SU-DHL-6 (cell line): ENCODE measurements at regions not wholly inside any gene's neighbourhood (a gene's known extent, or its start where the extent isn't known, plus 50 kb on each side); places are given as distances from the start of the nearest gene placed in this dataset.

Experiments used
- H2AFZ ChIP-seq: fragments of 200-600 bp; sonication (generic); 2 replicates; pipeline ENCODE4 v1.6.1; 2014; ENCODE audit warnings: low read depth, mild to moderate bottlenecking, moderate library complexity, mixed read lengths, antibody characterized with exemption, low read length; ENCODE audit not compliant: severe bottlenecking
- H3F3A ChIP-seq: fragments of 200-600 bp; shearing (Covaris generic); 2 replicates; pipeline ENCODE4 v1.6.0; 2016; ENCODE audit warnings: antibody characterized with exemption, mild to moderate bottlenecking; ENCODE audit not compliant: insufficient read depth
- H3K27ac ChIP-seq: fragments of 200-600 bp; sonication (generic); 2 replicates; pipeline ENCODE4 v1.5.1; 2016; ENCODE audit warnings: low read depth, mild to moderate bottlenecking, low read length, moderate library complexity, mixed read lengths
- H3K27me3 ChIP-seq: fragments of 200-600 bp; sonication (generic), shearing (Covaris generic); 2 replicates; pipeline ENCODE4 v1.6.0; 2014; ENCODE audit warnings: mild to moderate bottlenecking, low read length
- H3K36me3 ChIP-seq: fragments of 200-600 bp; sonication (generic); 2 replicates; pipeline ENCODE4 v1.6.1; 2014; ENCODE audit warnings: mild to moderate bottlenecking, low read length, mixed read lengths
- H3K4me2 ChIP-seq: fragments of 300-600, 200-600 bp; shearing (Covaris generic), sonication (generic); 2 replicates; pipeline ENCODE4 v1.6.0; 2014; ENCODE audit warnings: low read length, low read depth, mild to moderate bottlenecking; ENCODE audit not compliant: poor library complexity, severe bottlenecking
- H3K4me3 ChIP-seq: fragments of 200-600 bp; sonication (generic); 2 replicates; pipeline ENCODE4 v1.5.1; 2014; ENCODE audit warnings: antibody characterized with exemption, low read length, mild to moderate bottlenecking, mixed read lengths; ENCODE audit not compliant: insufficient read depth, poor library complexity, severe bottlenecking
- H3K79me2 ChIP-seq: fragments of 200-600 bp; sonication (generic); 2 replicates; pipeline ENCODE4 v1.6.1; 2014; ENCODE audit warnings: mild to moderate bottlenecking, low read length, moderate library complexity; ENCODE audit not compliant: insufficient read depth
- H3K9ac ChIP-seq: fragments of 200-600 bp; sonication (generic); 2 replicates; pipeline ENCODE4 v1.7.0; 2014; ENCODE audit warnings: mild to moderate bottlenecking, low read length
- H3K9me2 ChIP-seq: fragments of 200-600 bp; sonication (generic); replicated peaks from 2 replicates; pipeline ENCODE4 v1.6.1; 2014; ENCODE audit warnings: low read length; ENCODE audit not compliant: insufficient read depth
- H3K9me3 ChIP-seq: fragments of 200-600 bp; sonication (generic); 2 replicates; pipeline ENCODE4 v1.6.1; 2014; ENCODE audit warnings: low read length, mixed read lengths; ENCODE audit not compliant: insufficient read depth
- H4K20me1 ChIP-seq: fragments of 200-600 bp; sonication (generic); 2 replicates; pipeline ENCODE4 v1.6.1; 2014; ENCODE audit warnings: low read depth, mild to moderate bottlenecking, antibody characterized with exemption, low read length, moderate library complexity, mixed read lengths
- EZH2phosphoT487 ChIP-seq: fragments of 200-600 bp; sonication (generic), shearing (Covaris generic); conservative IDR thresholded peaks from 2 replicates; pipeline ENCODE4 v1.6.1; 2018; ENCODE audit warnings: mild to moderate bottlenecking, antibody characterized with exemption, low read length, moderate library complexity, mixed read lengths
- TF ChIP-seq, protein P1 (sequence below): fragments of 200-600 bp; sonication (generic); IDR thresholded peaks from one replicate; pipeline ENCODE4 v1.5.1; 2017; ENCODE audit warnings: antibody characterized with exemption, mild to moderate bottlenecking, low read length, moderate library complexity; ENCODE audit not compliant: insufficient read depth, poor library complexity, severe bottlenecking

DNA sequence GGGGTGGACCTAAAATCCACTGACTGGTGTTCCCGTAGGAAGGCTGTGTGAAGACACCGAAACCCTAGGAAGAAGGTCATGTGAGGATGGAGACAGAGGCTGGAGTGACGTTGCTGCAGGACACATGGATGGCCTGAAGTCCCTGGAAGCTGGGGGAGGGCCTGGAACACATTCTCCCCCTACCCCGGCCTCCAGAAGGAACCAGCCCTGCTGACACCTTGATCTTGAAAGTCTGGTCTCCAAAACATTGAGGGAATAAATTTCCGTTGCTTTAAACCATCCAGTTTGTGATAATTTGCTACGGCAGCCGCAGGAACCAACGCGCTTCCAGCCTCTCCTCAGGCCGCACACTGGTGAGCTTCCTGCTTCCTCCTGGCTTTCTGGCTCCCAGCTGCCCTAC, 288.2 kb downstream of the GLRX3 start:
- H3K9ac ChIP-seq: no peak overlapping the region
- no peak overlapping the region for H3K4me3 ChIP-seq
- H3K27ac ChIP-seq: no peak overlapping the region
- 0 out of 2 replicates have a peak, but pooled peaks cover 4% of the 10 kb centered on the region for H3K27me3 ChIP-seq
- TF ChIP-seq, protein P1, sequence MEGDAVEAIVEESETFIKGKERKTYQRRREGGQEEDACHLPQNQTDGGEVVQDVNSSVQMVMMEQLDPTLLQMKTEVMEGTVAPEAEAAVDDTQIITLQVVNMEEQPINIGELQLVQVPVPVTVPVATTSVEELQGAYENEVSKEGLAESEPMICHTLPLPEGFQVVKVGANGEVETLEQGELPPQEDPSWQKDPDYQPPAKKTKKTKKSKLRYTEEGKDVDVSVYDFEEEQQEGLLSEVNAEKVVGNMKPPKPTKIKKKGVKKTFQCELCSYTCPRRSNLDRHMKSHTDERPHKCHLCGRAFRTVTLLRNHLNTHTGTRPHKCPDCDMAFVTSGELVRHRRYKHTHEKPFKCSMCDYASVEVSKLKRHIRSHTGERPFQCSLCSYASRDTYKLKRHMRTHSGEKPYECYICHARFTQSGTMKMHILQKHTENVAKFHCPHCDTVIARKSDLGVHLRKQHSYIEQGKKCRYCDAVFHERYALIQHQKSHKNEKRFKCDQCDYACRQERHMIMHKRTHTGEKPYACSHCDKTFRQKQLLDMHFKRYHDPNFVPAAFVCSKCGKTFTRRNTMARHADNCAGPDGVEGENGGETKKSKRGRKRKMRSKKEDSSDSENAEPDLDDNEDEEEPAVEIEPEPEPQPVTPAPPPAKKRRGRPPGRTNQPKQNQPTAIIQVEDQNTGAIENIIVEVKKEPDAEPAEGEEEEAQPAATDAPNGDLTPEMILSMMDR: no peak
- TF ChIP-seq EZH2phosphoT487: no peak
- H3K9me3 ChIP-seq: no peaks in the 10 kb centered on the region
- H3F3A ChIP-seq: no peaks in the 10 kb centered on the region
- no peaks in the 10 kb centered on the region for H4K20me1 ChIP-seq
- no peak overlapping the region for H2AFZ ChIP-seq
- no peak overlapping the region for H3K4me2 ChIP-seq
- H3K9me2 ChIP-seq: no peaks in the 10 kb centered on the region
- no peaks in the 10 kb centered on the region for H3K79me2 ChIP-seq
- no peaks in the 10 kb centered on the region for H3K36me3 ChIP-seq

DNA sequence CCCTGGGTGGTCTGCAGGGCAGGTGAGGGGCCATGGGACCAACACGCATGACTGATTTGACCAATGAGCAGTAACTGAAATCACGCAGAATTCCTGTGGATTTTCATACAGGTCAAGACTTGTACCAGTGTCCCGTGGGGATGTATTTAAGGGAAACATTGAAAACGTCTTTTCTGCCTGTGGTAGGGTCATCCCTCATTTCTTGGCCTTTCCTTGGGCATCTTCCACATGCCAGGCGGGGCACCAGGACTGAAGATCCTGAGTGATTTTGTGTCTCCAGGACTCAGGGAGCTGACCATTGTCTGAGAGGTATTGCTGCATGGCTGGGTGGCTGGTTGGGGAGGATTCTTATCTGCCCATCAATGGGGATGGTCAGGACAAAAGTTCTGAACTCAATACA, 289.0 kb downstream of the GLRX3 start:
- H3K27ac ChIP-seq: no peak overlapping the region
- 0 out of 2 replicates have a peak, but pooled peaks cover 4% of the 10 kb centered on the region for H3K27me3 ChIP-seq
- H3K9me2 ChIP-seq: no peaks in the 10 kb centered on the region
- no peak overlapping the region for H2AFZ ChIP-seq
- H3F3A ChIP-seq: no peaks in the 10 kb centered on the region
- TF ChIP-seq EZH2phosphoT487: no peak
- TF ChIP-seq, protein P1: no peak
- H3K36me3 ChIP-seq: no peaks in the 10 kb centered on the region
- H3K4me3 ChIP-seq: no peak overlapping the region
- H4K20me1 ChIP-seq: no peaks in the 10 kb centered on the region
- no peak overlapping the region for H3K9ac ChIP-seq
- H3K4me2 ChIP-seq: no peak overlapping the region
- H3K9me3 ChIP-seq: no peaks in the 10 kb centered on the region
- no peaks in the 10 kb centered on the region for H3K79me2 ChIP-seq

DNA sequence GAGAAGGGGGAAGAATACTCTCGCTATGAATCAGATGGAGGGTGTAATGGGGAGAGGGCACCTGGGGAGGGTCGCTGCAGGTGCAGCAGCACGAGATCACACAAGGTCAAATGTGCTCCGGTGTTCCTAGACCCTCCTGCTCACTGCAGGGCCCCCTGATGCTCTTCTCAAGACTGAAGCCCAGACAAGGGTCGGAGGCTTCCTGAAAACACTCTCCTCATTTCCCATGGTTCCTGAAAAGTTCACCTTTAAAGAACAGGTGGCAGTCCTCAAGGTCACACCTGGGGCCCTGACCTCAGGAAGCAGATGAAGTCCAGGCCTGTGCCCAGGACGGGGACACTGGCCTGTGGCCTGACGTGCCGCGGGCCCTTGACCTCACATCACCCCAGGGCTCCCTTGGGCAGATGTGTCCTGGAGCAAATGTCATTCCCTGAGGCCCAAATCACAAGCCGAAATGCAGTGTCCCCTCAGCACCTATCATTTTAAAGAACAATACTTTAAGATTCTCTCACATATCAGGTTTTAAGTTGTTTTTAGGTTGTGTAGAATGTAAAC, 289.8 kb downstream of the GLRX3 start:
- no peak overlapping the region for H2AFZ ChIP-seq
- no peaks in the 10 kb centered on the region for H3K9me3 ChIP-seq
- H3K9ac ChIP-seq: no peak overlapping the region
- H3K27me3 ChIP-seq: 0 out of 2 replicates have a peak, but pooled peaks cover 4% of the 10 kb centered on the region
- H3F3A ChIP-seq: no peaks in the 10 kb centered on the region
- no peaks in the 10 kb centered on the region for H4K20me1 ChIP-seq
- no peak overlapping the region for H3K27ac ChIP-seq
- H3K9me2 ChIP-seq: no peaks in the 10 kb centered on the region
- H3K79me2 ChIP-seq: no peaks in the 10 kb centered on the region
- no peak overlapping the region for H3K4me2 ChIP-seq
- no peak for TF ChIP-seq EZH2phosphoT487
- TF ChIP-seq, protein P1: no peak
- H3K4me3 ChIP-seq: no peak overlapping the region
- H3K36me3 ChIP-seq: no peaks in the 10 kb centered on the region
